HepG2 (cell line): ENCODE measurements at regions not wholly inside any gene's neighbourhood (a gene's known extent, or its start where the extent isn't known, plus 50 kb on each side); places are given as distances from the start of the nearest gene placed in this dataset.

Source experiments
- ATAC-seq: fragments of 200-7000 bp; cut with Tn5 transposase; 3 replicates; pipeline ENCODE4 v1.9.1; 2020; ENCODE audit warnings: mild to moderate bottlenecking, moderate library complexity
- BruUV-seq: library from RNA; stranded (reverse); fragments of 400-500 nt; replicated peaks from 2 replicates; lab custom pipeline; 2021; lab: Mats Ljungman, UMichigan
- CTCF ChIA-PET: fragments of 300-600 bp; formaldehyde crosslinking; extraction: SDS; loops from one replicate; lab custom pipeline; 2021; ENCODE audit warnings: low total read pairs, inconsistent platforms, low intra/inter-chr PET ratio; lab: Yijun Ruan, JAX
- POLR2A ChIA-PET: fragments of 350-600 bp; sonication (Branson Sonifier 250); formaldehyde crosslinking; loops from one replicate; lab custom pipeline; 2020; ENCODE audit warnings: antibody characterized with exemption, inconsistent platforms; lab: Yijun Ruan, JAX
- DNase-seq: peaks from one replicate; pipeline ENCODE4 v3.0.0-alpha.2; 2015; ENCODE audit warnings: low spot score
- FAIRE-seq: peaks from 3 replicates; lab custom pipeline; 2011; peaks lifted over from hg19 to GRCh38; lab: Jason Lieb, UNC
- H2AFZ ChIP-seq: one replicate; pipeline ENCODE4 v1.6.1; 2011; ENCODE audit warnings: low read length, inconsistent platforms
- H3K27ac ChIP-seq: fragments of 300-600 bp; 3 replicates; pipeline ENCODE4 v1.8.0; 2011; ENCODE audit warnings: mixed run types, mild to moderate bottlenecking, mixed read lengths, low read length, inconsistent platforms; ENCODE audit not compliant: insufficient read depth; ENCODE audit errors: extremely low read length
- H3K27me3 ChIP-seq, 2 experiments: fragments of 200-600 bp in 1 of 2; 2 replicates in 1 of 2; 3 replicates in 1 of 2; pipeline versions ENCODE4 v1.6.0 to v1.8.0; 2011; ENCODE audit warnings: low read length in 2 of 2, mild to moderate bottlenecking in 2 of 2, moderate library complexity in 2 of 2, inconsistent platforms in 1 of 2; ENCODE audit not compliant: insufficient read depth in 2 of 2, control insufficient read depth in 1 of 2
- H3K36me3 ChIP-seq, 2 experiments: fragments of 200-600 bp in 1 of 2; replicated peaks in 1 of 2; 2 replicates in 1 of 2; 3 replicates in 1 of 2; pipeline versions ENCODE4 v1.5.1 to v1.8.0; 2011; ENCODE audit warnings: low read length in 2 of 2, inconsistent platforms in 1 of 2; ENCODE audit not compliant: insufficient read depth in 2 of 2, control insufficient read depth in 1 of 2
- H3K4me1 ChIP-seq: 2 replicates; pipeline ENCODE4 v1.5.1; 2012; ENCODE audit warnings: low read length, inconsistent platforms; ENCODE audit not compliant: insufficient read depth
- H3K4me2 ChIP-seq: 2 replicates; pipeline ENCODE4 v1.6.0; 2011; ENCODE audit warnings: low read depth, low read length, inconsistent platforms
- H3K4me3 ChIP-seq, 3 experiments: fragments of 200-600 bp in 1 of 3; sonication (generic), shearing (Covaris generic) in 1 of 3; replicated peaks in 1 of 3; 2 replicates each; pipeline ENCODE4 v1.5.1; 2011 to 2016; ENCODE audit warnings: low read length in 3 of 3, inconsistent platforms in 2 of 3, low read depth in 2 of 3, mild to moderate bottlenecking in 2 of 3, control low read depth in 1 of 3, mixed read lengths in 1 of 3; ENCODE audit not compliant: insufficient read depth in 1 of 3
- H3K79me2 ChIP-seq: one replicate; pipeline ENCODE4 v1.6.1; 2011; ENCODE audit warnings: low read length, inconsistent platforms; ENCODE audit not compliant: insufficient read depth
- H3K9ac ChIP-seq: 2 replicates; pipeline ENCODE4 v1.6.0; 2011; ENCODE audit warnings: mild to moderate bottlenecking, low read depth, low read length, inconsistent platforms; ENCODE audit not compliant: insufficient read depth
- H3K9me3 ChIP-seq: 2 replicates; pipeline ENCODE4 v1.5.1; 2012; ENCODE audit warnings: mild to moderate bottlenecking, low read length
- H4K20me1 ChIP-seq: 2 replicates; pipeline ENCODE4 v1.6.0; 2011; ENCODE audit warnings: inconsistent platforms, mild to moderate bottlenecking, low read length, moderate library complexity; ENCODE audit not compliant: insufficient read depth
- AGO2 ChIP-seq: fragments of 200-400 bp; formaldehyde crosslinking; optimal IDR thresholded peaks from 2 replicates; pipeline ENCODE3; 2017; ENCODE audit warnings: mild to moderate bottlenecking, low read depth, low read length, moderate library complexity
- HMGXB4 ChIP-seq, 2 experiments: sonication (generic) in 1 of 2; formaldehyde crosslinking in 1 of 2; IDR thresholded peaks; 2 replicates each; pipeline versions ENCODE4 v1.4.0 to v1.6.1; 2018 to 2020; ENCODE audit warnings: missing genetic modification reagents in 2 of 2, borderline replicate concordance in 1 of 2, low read depth in 1 of 2, mild to moderate bottlenecking in 1 of 2, missing biosample characterization in 1 of 2
- JDP2 ChIP-seq: sonication (generic); formaldehyde crosslinking; IDR thresholded peaks from 2 replicates; pipeline ENCODE4 v1.8.1; 2022; ENCODE audit warnings: missing genetic modification reagents, borderline replicate concordance
- PAX8 ChIP-seq: sonication (generic); formaldehyde crosslinking; IDR thresholded peaks from 2 replicates; pipeline ENCODE4 v1.8.0; 2022; ENCODE audit warnings: mild to moderate bottlenecking, missing genetic modification reagents, borderline replicate concordance
- WGBS: methylation state at CpG from one replicate; pipeline ENCODE4 v1.1.6; 2017; ENCODE audit warnings: low lambda C conversion rate; 5-methylcytosine and 5-hydroxymethylcytosine counted together
- in situ Hi-C: cut with HindIII; loops from 2 replicates; pipeline ENCODE4 v1.10.0; 2017; ENCODE audit warnings: low pct_unique_long_range_greater_than_20kb; ENCODE audit not compliant: extremely low pct_ligation_motif_present
- intact Hi-C: fragments of 100-400 bp; cut with micrococcal nuclease; formaldehyde crosslinking; loops from one replicate; pipeline ENCODE4 v1.10.0; 2022; ENCODE audit not compliant: unreplicated experiment
- TF ChIP-seq, protein P1 (sequence below): sonication (generic); formaldehyde crosslinking; IDR thresholded peaks from 2 replicates; pipeline ENCODE4 v1.4.0; 2020; ENCODE audit warnings: missing genetic modification reagents

DNA sequence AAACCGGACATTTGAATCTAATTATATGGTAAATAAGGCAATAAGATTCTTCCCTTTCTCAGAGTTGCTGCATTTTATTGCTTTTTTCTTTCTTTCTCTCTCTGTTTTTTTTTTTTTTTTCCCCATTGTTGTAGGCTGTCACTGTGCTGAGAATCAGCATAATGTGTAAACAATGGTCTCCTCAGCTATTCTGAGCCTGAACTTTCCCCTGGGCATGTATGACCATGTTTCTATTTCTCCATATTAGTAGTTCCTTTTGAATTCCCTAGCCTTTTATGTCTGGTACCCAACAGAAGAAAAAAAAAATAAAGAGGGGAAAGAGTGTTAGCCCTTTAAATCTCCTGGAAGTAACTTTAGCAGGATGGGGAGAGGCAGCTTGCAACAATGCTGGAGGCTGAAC lies 1862.5 kb downstream of the SUCLG1 start:
- Histone ChIP-seq H3K27me3 (no peaks in the 10 kb centered on the region), H3K36me3 (no peaks in the 10 kb centered on the region), H3K79me2 (no peaks in the 10 kb centered on the region), H3K4me2 (no peak overlapping the region), H3K9me3 (peaks cover 39% of the 10 kb centered on the region; the same call in 1 of the 2 replicates), H3K4me1 (no peaks in the 10 kb centered on the region), H2AFZ (no peak overlapping the region), H3K4me3 (no peak overlapping the region), H4K20me1 (no peaks in the 10 kb centered on the region), H3K27ac (no peak overlapping the region), H3K9ac (no peak overlapping the region)
- FAIRE-seq = no peak
- ChIA-PET CTCF (no interaction called here), POLR2A (no interaction called here)
- intact Hi-C loops = no loop called here
- in situ Hi-C loops = no loop called here
- WGBS = 0% methylated on average over 1 of the region's 1 CpG
- no peak for ATAC-seq
- TF ChIP-seq AGO2 (no peak), HMGXB4 (CRISPR knock-in tag; IDR thresholded peaks at IDR 0.05; ENCODE audit: borderline replicate concordance in 1 of 2, low read depth in 1 of 2) (no peak), JDP2 (CRISPR knock-in tag) (no peak), PAX8 (CRISPR knock-in tag) (no peak)
- TF ChIP-seq, protein P1, sequence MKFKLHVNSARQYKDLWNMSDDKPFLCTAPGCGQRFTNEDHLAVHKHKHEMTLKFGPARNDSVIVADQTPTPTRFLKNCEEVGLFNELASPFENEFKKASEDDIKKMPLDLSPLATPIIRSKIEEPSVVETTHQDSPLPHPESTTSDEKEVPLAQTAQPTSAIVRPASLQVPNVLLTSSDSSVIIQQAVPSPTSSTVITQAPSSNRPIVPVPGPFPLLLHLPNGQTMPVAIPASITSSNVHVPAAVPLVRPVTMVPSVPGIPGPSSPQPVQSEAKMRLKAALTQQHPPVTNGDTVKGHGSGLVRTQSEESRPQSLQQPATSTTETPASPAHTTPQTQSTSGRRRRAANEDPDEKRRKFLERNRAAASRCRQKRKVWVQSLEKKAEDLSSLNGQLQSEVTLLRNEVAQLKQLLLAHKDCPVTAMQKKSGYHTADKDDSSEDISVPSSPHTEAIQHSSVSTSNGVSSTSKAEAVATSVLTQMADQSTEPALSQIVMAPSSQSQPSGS (CRISPR knock-in tag) = no peak
- BruUV-seq = no TSS peak
- no peak for DNase-seq
